Activated T-helper 2 cell treated with anti-CD3 and anti-CD28 coated beads, Interferon-gamma antibody, Interleukin-2, Interleukin-4, amounts not matched to agents 10 μg/mL and 5 μg/mL and 100 μg/mL, durations not matched to agents 14 hours and 24 hours and 36 hours (primary cell): ENCODE measurements at regions not wholly inside any gene's neighbourhood (a gene's known extent, or its start where the extent isn't known, plus 50 kb on each side); places are given as distances from the start of the nearest gene placed in this dataset.

ENCODE experiments used
- DNase-seq: peaks from one replicate; pipeline ENCODE4 v3.0.0; 2021; ENCODE audit warnings: low spot score
- H3K27ac Mint-ChIP-seq: one replicate; pipeline ENCODE4 v1.8.0; 2021; ENCODE audit warnings: mixed read lengths
- H3K27me3 Mint-ChIP-seq: one replicate; pipeline ENCODE4 v1.8.0; 2021; ENCODE audit warnings: low read depth, mixed read lengths
- H3K36me3 Mint-ChIP-seq: one replicate; pipeline ENCODE4 v1.8.0; 2021; ENCODE audit warnings: low read depth, mixed read lengths
- H3K4me1 Mint-ChIP-seq: one replicate; pipeline ENCODE4 v1.8.0; 2021; ENCODE audit warnings: low read depth, mixed read lengths
- H3K4me3 Mint-ChIP-seq: one replicate; pipeline ENCODE4 v1.8.0; 2021; ENCODE audit warnings: low read depth, mild to moderate bottlenecking, moderate library complexity, mixed read lengths
- H3K9me3 Mint-ChIP-seq: one replicate; pipeline ENCODE4 v1.8.0; 2021; ENCODE audit warnings: mixed read lengths
- intact Hi-C: fragments of 100-400 bp; cut with micrococcal nuclease; formaldehyde crosslinking; loops from one replicate; pipeline ENCODE4 v1.15.1; 2023

DNA sequence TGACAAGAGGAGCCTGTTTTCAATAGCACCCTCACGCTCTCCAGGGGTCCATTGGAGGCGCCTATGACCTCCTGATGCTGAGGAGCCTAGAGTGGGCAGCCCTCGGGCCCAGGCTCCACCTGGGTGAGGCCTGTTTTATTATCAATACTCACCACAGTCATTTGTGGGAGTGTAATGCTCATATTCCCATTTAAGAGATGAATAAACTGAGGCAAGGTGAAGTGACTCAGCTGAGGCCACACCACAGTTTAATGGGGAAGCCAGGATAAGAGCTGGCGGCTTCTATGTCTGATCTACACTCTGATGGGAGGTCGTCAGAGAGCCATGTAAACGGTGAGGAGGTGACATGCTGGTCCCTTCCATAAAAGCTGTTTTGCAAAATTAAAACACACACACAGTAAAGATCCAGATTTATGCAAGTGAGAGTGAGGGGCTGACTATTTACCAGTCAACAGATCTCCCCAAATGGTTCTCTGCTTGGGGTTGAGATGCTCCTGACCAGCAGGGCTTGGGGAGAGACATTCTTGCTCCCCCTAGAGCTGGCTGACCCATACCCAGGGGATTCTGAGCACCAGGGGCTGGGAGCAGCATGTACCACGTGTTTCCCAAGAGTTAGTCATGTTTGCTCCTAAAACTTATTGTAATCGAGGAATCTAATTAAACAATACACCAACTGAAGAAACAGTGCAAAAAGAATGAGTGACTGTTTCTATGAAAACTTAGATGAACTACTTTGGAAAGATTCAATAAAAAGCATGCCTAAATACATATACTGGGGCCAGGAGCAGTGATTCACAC lies 81.0 kb upstream of the INSIG1 start:
- H3K27me3 Mint-ChIP-seq = no peaks in the 10 kb centered on the region
- no peaks in the 10 kb centered on the region for H3K36me3 Mint-ChIP-seq
- intact Hi-C loops = loop anchor here (1.0 to 2.0 kb wide), 2 partner anchors 10 to 18 kb away; no protein-coding TSS in a partner anchor
- no peak overlapping the region for H3K4me3 Mint-ChIP-seq
- no peaks in the 10 kb centered on the region for H3K9me3 Mint-ChIP-seq
- no peak for DNase-seq
- no peak overlapping the region for H3K27ac Mint-ChIP-seq
- peaks cover 16% of the 10 kb centered on the region for H3K4me1 Mint-ChIP-seq

GRCh38 chr7:155217634-155218033 lies 80.0 kb upstream of the INSIG1 start:
- intact Hi-C loops = loop anchor here (1.0 to 2.0 kb wide), 2 partner anchors 11 to 19 kb away; no protein-coding TSS in a partner anchor
- DNase-seq = no peak
- Mint-ChIP-seq H3K4me1 (peaks cover 23% of the 10 kb centered on the region), H3K27me3 (no peaks in the 10 kb centered on the region), H3K4me3 (no peak overlapping the region), H3K27ac (no peak overlapping the region), H3K9me3 (no peaks in the 10 kb centered on the region), H3K36me3 (no peaks in the 10 kb centered on the region)

DNA sequence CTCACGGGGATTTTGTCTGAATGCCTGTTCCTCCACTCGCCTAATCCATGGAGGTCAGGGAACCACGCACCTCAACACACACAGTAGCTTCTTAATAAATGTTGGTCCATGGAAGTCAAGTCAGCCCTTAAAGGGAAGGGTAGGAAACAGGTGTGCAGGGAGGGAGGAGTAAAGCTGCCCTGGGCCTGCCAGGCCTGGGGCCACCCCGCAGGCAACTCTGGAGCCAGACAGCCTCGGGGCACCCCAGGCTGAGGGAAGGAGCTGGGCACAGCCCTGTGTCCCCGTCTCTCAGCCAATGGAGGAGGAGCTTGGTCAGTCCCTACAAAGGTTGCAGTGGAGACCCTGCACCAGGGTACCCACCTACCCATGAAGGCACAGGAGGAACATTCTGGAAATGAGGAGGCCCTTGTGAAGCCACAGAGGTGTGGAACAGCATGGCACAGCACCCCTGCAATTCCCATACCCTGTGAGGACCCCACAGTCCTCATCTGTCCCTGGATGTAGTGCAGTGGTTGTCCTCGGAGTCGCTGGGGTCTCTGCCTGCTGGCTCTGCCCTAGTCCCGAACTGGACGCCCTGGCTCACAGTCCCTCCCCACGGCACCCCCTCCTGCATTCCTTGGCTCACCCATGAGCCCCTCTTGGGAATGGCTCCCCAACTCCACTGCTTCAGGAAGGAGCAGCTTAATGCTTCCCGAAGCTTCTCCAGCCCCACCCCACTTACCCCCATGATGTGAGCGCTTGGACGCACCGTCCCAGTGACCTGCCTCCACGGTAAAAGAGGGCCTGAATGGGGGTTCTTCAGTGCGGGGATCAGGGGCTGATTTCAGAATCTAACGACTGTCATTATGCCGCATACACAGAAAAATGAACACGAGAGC lies 79.2 kb upstream of the INSIG1 start:
- Mint-ChIP-seq H3K4me3 (no peak overlapping the region), H3K27ac (no peak overlapping the region), H3K36me3 (no peaks in the 10 kb centered on the region), H3K9me3 (no peaks in the 10 kb centered on the region), H3K4me1 (peaks cover 22% of the 10 kb centered on the region), H3K27me3 (no peaks in the 10 kb centered on the region)
- DNase-seq = no peak
- intact Hi-C loops = no loop called here

- H3K4me1 Mint-ChIP-seq = peaks cover 22% of the 10 kb centered on the region
- no peak overlapping the region for H3K4me3 Mint-ChIP-seq
- no peaks in the 10 kb centered on the region for H3K9me3 Mint-ChIP-seq
- no peaks in the 10 kb centered on the region for H3K27me3 Mint-ChIP-seq
- H3K36me3 Mint-ChIP-seq = no peaks in the 10 kb centered on the region
- DNase-seq = no peak
- intact Hi-C loops = no loop called here
- no peak overlapping the region for H3K27ac Mint-ChIP-seq
These were observed 78.5 kb upstream of the INSIG1 start for GRCh38 chr7:155219154-155219531.

GRCh38 chr7:155219947-155220769 lies 77.5 kb upstream of the INSIG1 start:
- H3K9me3 Mint-ChIP-seq = no peaks in the 10 kb centered on the region
- H3K36me3 Mint-ChIP-seq = no peaks in the 10 kb centered on the region
- H3K27ac Mint-ChIP-seq = no peak overlapping the region
- DNase-seq = no peak
- no peak overlapping the region for H3K4me3 Mint-ChIP-seq
- no peaks in the 10 kb centered on the region for H3K27me3 Mint-ChIP-seq
- intact Hi-C loops = no loop called here
- H3K4me1 Mint-ChIP-seq = peaks cover 22% of the 10 kb centered on the region

- Mint-ChIP-seq H3K27me3 (no peaks in the 10 kb centered on the region), H3K9me3 (no peaks in the 10 kb centered on the region), H3K4me3 (no peak overlapping the region), H3K4me1 (peaks cover 22% of the 10 kb centered on the region), H3K27ac (no peak overlapping the region), H3K36me3 (no peaks in the 10 kb centered on the region)
- intact Hi-C loops = no loop called here
- no peak for DNase-seq
These were observed 76.8 kb upstream of the INSIG1 start for GRCh38 chr7:155220903-155221302.

- H3K4me3 Mint-ChIP-seq = no peak overlapping the region
- no peaks in the 10 kb centered on the region for H3K27me3 Mint-ChIP-seq
- no peak for DNase-seq
- H3K36me3 Mint-ChIP-seq = no peaks in the 10 kb centered on the region
- H3K9me3 Mint-ChIP-seq = no peaks in the 10 kb centered on the region
- intact Hi-C loops = no loop called here
- no peak overlapping the region for H3K27ac Mint-ChIP-seq
- H3K4me1 Mint-ChIP-seq = peaks cover 22% of the 10 kb centered on the region
These were observed 76.1 kb upstream of the INSIG1 start for GRCh38 chr7:155221547-155221946.

GRCh38 chr7:155222061-155222460 lies 75.6 kb upstream of the INSIG1 start:
- H3K27ac Mint-ChIP-seq = no peak overlapping the region
- H3K9me3 Mint-ChIP-seq = no peaks in the 10 kb centered on the region
- no peak overlapping the region for H3K4me3 Mint-ChIP-seq
- H3K36me3 Mint-ChIP-seq = no peaks in the 10 kb centered on the region
- peaks cover 21% of the 10 kb centered on the region for H3K4me1 Mint-ChIP-seq
- intact Hi-C loops = no loop called here
- H3K27me3 Mint-ChIP-seq = peaks cover under 1% of the 10 kb centered on the region
- no peak for DNase-seq

DNA sequence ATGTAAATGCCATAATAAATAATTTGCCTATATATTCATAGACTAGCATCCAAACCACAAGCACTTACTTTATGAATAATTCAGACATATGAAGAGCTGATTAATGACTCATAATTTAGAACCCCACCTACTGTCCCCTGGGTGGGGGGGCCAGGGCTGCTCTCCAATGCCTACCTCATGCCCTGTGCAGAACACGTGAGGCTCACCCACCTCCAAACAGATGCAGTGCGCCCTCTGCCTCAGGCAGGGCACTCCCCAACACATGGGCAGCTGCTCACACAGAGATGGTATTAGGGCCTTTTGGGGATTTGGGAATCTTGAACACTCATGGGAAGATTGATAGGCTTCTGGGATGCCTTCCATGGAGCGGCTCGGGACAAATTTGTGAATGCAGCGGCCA lies 75.1 kb upstream of the INSIG1 start:
- H3K9me3 Mint-ChIP-seq = no peaks in the 10 kb centered on the region
- H3K27me3 Mint-ChIP-seq = peaks cover 2% of the 10 kb centered on the region
- H3K27ac Mint-ChIP-seq = no peak overlapping the region
- intact Hi-C loops = no loop called here
- DNase-seq = no peak
- peaks cover 18% of the 10 kb centered on the region for H3K4me1 Mint-ChIP-seq
- no peak overlapping the region for H3K4me3 Mint-ChIP-seq
- no peaks in the 10 kb centered on the region for H3K36me3 Mint-ChIP-seq

- Mint-ChIP-seq H3K27me3 (peaks cover 2% of the 10 kb centered on the region), H3K27ac (no peak overlapping the region), H3K9me3 (no peaks in the 10 kb centered on the region), H3K4me1 (peaks cover 14% of the 10 kb centered on the region), H3K4me3 (no peak overlapping the region), H3K36me3 (no peaks in the 10 kb centered on the region)
- DNase-seq = no peak
- intact Hi-C loops = no loop called here
These were observed 74.7 kb upstream of the INSIG1 start for GRCh38 chr7:155223021-155223420.

- Mint-ChIP-seq H3K4me3 (no peak overlapping the region), H3K27me3 (peaks cover 2% of the 10 kb centered on the region), H3K27ac (no peak overlapping the region), H3K36me3 (no peaks in the 10 kb centered on the region), H3K9me3 (no peaks in the 10 kb centered on the region), H3K4me1 (peaks cover 12% of the 10 kb centered on the region)
- DNase-seq = no peak
- intact Hi-C loops = no loop called here
These were observed 74.2 kb upstream of the INSIG1 start for GRCh38 chr7:155223503-155223902.

- H3K4me3 Mint-ChIP-seq = no peak overlapping the region
- peaks cover 12% of the 10 kb centered on the region for H3K4me1 Mint-ChIP-seq
- no peaks in the 10 kb centered on the region for H3K9me3 Mint-ChIP-seq
- H3K36me3 Mint-ChIP-seq = no peaks in the 10 kb centered on the region
- no peak overlapping the region for H3K27ac Mint-ChIP-seq
- H3K27me3 Mint-ChIP-seq = peaks cover 2% of the 10 kb centered on the region
- DNase-seq = no peak
- intact Hi-C loops = no loop called here
These were observed 73.4 kb upstream of the INSIG1 start for GRCh38 chr7:155224116-155224811.
